ENCODE measurements at regions not wholly inside any gene's neighbourhood (a gene's known extent, or its start where the extent isn't known, plus 50 kb on each side); places are given as distances from the start of the nearest gene placed in this dataset.

- DNase-seq, result no peak
These were observed 535.9 kb upstream of the ATXN8OS start for GRCh38 chr13:69571606-69572323.

GRCh38 chr13:69567514-69567913 lies 540.1 kb upstream of the ATXN8OS start:
- no peak for DNase-seq

- DNase-seq, result no peak
These were observed 541.4 kb upstream of the ATXN8OS start for GRCh38 chr13:69566104-69566716.

- DNase-seq, result no peak
These were observed 542.3 kb upstream of the ATXN8OS start for GRCh38 chr13:69565334-69565733.

GRCh38 chr13:69556540-69557196 lies 551.0 kb upstream of the ATXN8OS start:
- no peak for DNase-seq

- no peak for DNase-seq
These were observed 553.6 kb upstream of the ATXN8OS start for GRCh38 chr13:69553976-69554375.

- DNase-seq, result no peak
These were observed 556.4 kb upstream of the ATXN8OS start for GRCh38 chr13:69551193-69551592.

GRCh38 chr13:69547780-69548179 lies 559.8 kb upstream of the ATXN8OS start:
- no peak for DNase-seq

GRCh38 chr13:69545551-69545950 lies 562.1 kb upstream of the ATXN8OS start:
- DNase-seq, result no peak

GRCh38 chr13:69524459-69525150 lies 583.0 kb upstream of the ATXN8OS start:
- no peak for DNase-seq

- peak; percentile 1 for DNase-seq
These were observed 610.6 kb upstream of the ATXN8OS start for GRCh38 chr13:69496981-69497380.

GRCh38 chr13:69495096-69495495 lies 612.5 kb upstream of the ATXN8OS start:
- DNase-seq, result no peak

- no peak for DNase-seq
These were observed 620.0 kb upstream of the ATXN8OS start for GRCh38 chr13:69487576-69487975.

GRCh38 chr13:69485991-69486592 lies 621.5 kb upstream of the ATXN8OS start:
- no peak for DNase-seq

GRCh38 chr13:69477451-69477850 lies 630.2 kb upstream of the ATXN8OS start:
- no peak for DNase-seq

GRCh38 chr13:69474011-69474685 lies 633.5 kb upstream of the ATXN8OS start:
- no peak for DNase-seq

GRCh38 chr13:69468624-69469023 lies 639.0 kb upstream of the ATXN8OS start:
- no peak for DNase-seq

GRCh38 chr13:69461397-69461796 lies 646.2 kb upstream of the ATXN8OS start:
- no peak for DNase-seq

- no peak for DNase-seq
These were observed 648.3 kb upstream of the ATXN8OS start for GRCh38 chr13:69459346-69459745.

- no peak for DNase-seq
These were observed 649.6 kb upstream of the ATXN8OS start for GRCh38 chr13:69458013-69458412.

- DNase-seq, result no peak
These were observed 657.4 kb upstream of the ATXN8OS start for GRCh38 chr13:69450245-69450644.

GRCh38 chr13:69425235-69425634 lies 682.4 kb upstream of the ATXN8OS start:
- DNase-seq, result no peak
